Spleen (tissue), 11 donors: ENCODE measurements at regions not wholly inside any gene's neighbourhood (a gene's known extent, or its start where the extent isn't known, plus 50 kb on each side); places are given as distances from the start of the nearest gene placed in this dataset.
"Not testable (repeated sequence)": the region's sequence is repeated elsewhere in the genome, so short reads cannot be mapped to it uniquely, and the experiment has no call there.

ENCODE experiments used
- DNase-seq: peaks from one replicate; pipeline ENCODE4 v3.0.0-alpha.2; 2020
- H3K27ac ChIP-seq, 8 donors: fragments of 200-600 bp; sonication (generic) in 7 of 8; 1 replicate in 4 of 8; 2 replicates in 4 of 8; pipeline versions ENCODE4 v1.5.0 to v1.8.0; 2016 to 2021; ENCODE audit warnings: inconsistent platforms in 4 of 8, mild to moderate bottlenecking in 4 of 8, moderate library complexity in 1 of 8
- H3K27me3 ChIP-seq, 7 donors: fragments of 200-600 bp; sonication (generic) in 6 of 7; replicated peaks in 1 of 7; 1 replicate in 4 of 7; 2 replicates in 3 of 7; pipeline versions ENCODE4 v1.5.0 to v1.8.0; 2016 to 2021; ENCODE audit warnings: inconsistent platforms in 3 of 7, mild to moderate bottlenecking in 1 of 7
- H3K36me3 ChIP-seq, 6 donors: fragments of 200-600 bp; sonication (generic) in 5 of 6; 1 replicate in 4 of 6; 2 replicates in 2 of 6; pipeline versions ENCODE4 v1.5.0 to v1.8.0; 2016 to 2021; ENCODE audit warnings: inconsistent platforms in 2 of 6
- H3K4me1 ChIP-seq, 6 donors: fragments of 200-600 bp; sonication (generic) in 5 of 6; 1 replicate in 3 of 6; 2 replicates in 3 of 6; pipeline versions ENCODE4 v1.5.0 to v1.8.0; 2016 to 2021; ENCODE audit warnings: inconsistent platforms in 3 of 6
- H3K4me3 ChIP-seq, 8 donors: fragments of 200-600 bp; sonication (generic) in 7 of 8; 1 replicate in 4 of 8; 2 replicates in 4 of 8; pipeline versions ENCODE4 v1.5.0 to v1.8.0; 2016 to 2021; ENCODE audit warnings: inconsistent platforms in 4 of 8, mild to moderate bottlenecking in 4 of 8, moderate library complexity in 2 of 8
- H3K9me3 ChIP-seq, 8 donors: fragments of 200-600 bp; sonication (generic) in 7 of 8; 1 replicate in 4 of 8; 2 replicates in 4 of 8; pipeline versions ENCODE4 v1.5.0 to v1.8.0; 2016 to 2021; ENCODE audit warnings: inconsistent platforms in 4 of 8
- CTCF ChIP-seq, 11 experiments: fragments of 200-600 bp in 7 of 11; fragments of 450-650 bp in 4 of 11; sonication (generic) in 4 of 11; IDR thresholded peaks in 8 of 11; conservative IDR thresholded peaks in 3 of 11; 1 replicate in 7 of 11; 2 replicates in 4 of 11; pipeline versions ENCODE4 v1.4.0 to v1.8.0; 2016 to 2021; ENCODE audit warnings: antibody characterized with exemption in 11 of 11, inconsistent platforms in 4 of 11, mild to moderate bottlenecking in 1 of 11
- POLR2A ChIP-seq, 3 donors: fragments of 450-650 bp; IDR thresholded peaks; one replicate each; pipeline ENCODE4 v1.5.1; 2017; ENCODE audit warnings: antibody characterized with exemption in 3 of 3, mild to moderate bottlenecking in 1 of 3
- POLR2AphosphoS5 ChIP-seq, 3 donors: sonication (generic); formaldehyde crosslinking; IDR thresholded peaks; one replicate each; pipeline ENCODE4 v1.5.1; 2017; ENCODE audit warnings: antibody characterized with exemption in 3 of 3
- WGBS, 5 donors: extraction: QIAGEN DNeasy Blood & Tissue Kit in 3 of 5; methylation state at CpG; one replicate each; pipeline versions ENCODE4 v1.1.5 to v1.1.7; 2013 to 2018; 5-methylcytosine and 5-hydroxymethylcytosine counted together
- intact Hi-C: fragments of 100-400 bp; cut with DNase I; formaldehyde crosslinking; loops from one replicate; pipeline ENCODE4 v1.15.0; 2023; ENCODE audit warnings: low total_unique reads
- donor health status: healthy with polysubstance abuse.
- donor health status: DM: no; HTN: no; CAD: no; lungs with moderate emphysema.
- donor health status: DM: no; HTN: no; CAD: no.
- donor health status: Bipolar disorder and iron deficiency.
- donor health status: healthy.
- donor health status: DM: no; HTN: no; CAD: no.
- donor health status: DM: yes; HTN: yes; CAD: no.

GRCh38 chr7:29723599-29723998 lies 82.7 kb upstream of the WIPF3 start:
- H3K27me3 ChIP-seq, result no peaks in the 10 kb centered on the region
- 75 to 87% (median 87%) methylated on average over 5 of the region's 5 CpGs for whole genome bisulfite sequencing, 5 donors
- no peaks in the 10 kb centered on the region for H3K4me1 ChIP-seq
- no peak for DNase-seq
- H3K4me3 ChIP-seq, result no peak overlapping the region
- no peak for TF ChIP-seq POLR2AphosphoS5 (IDR thresholded peaks at IDR 0.05)
- TF ChIP-seq CTCF (IDR thresholded peaks at IDR 0.05 in 8 of 11, conservative IDR thresholded peaks at IDR 0.05 in 3 of 11), result no peak
- no peak for TF ChIP-seq POLR2A (IDR thresholded peaks at IDR 0.05)
- H3K9me3 ChIP-seq, result peaks cover 0 to 4% (median 0%) of the 10 kb centered on the region in 8 donors
- H3K27ac ChIP-seq, result no peak overlapping the region
- H3K36me3 ChIP-seq, result no peaks in the 10 kb centered on the region
- intact Hi-C loops, result no loop called here

- H3K9me3 ChIP-seq, H3K36me3 ChIP-seq, H3K4me3 ChIP-seq, H3K27ac ChIP-seq, H3K4me1 ChIP-seq, H3K27me3 ChIP-seq, intact Hi-C loops, DNase-seq: not testable (repeated sequence)
- WGBS, 5 donors, result 71 to 85% (median 81%) methylated on average over 4 of the region's 4 CpGs
Observed at GRCh38 chr7:29729534-29730165, 76.7 kb upstream of the WIPF3 start.

GRCh38 chr7:29734246-29734731 lies 72.0 kb upstream of the WIPF3 start:
- no peak overlapping the region for H3K27ac ChIP-seq
- no peak overlapping the region for H3K4me3 ChIP-seq
- no peak for DNase-seq
- no peaks in the 10 kb centered on the region for H3K4me1 ChIP-seq
- H3K27me3 ChIP-seq, result no peaks in the 10 kb centered on the region
- WGBS, 5 donors, result 83 to 89% (median 86%) methylated on average over 3 of the region's 3 CpGs
- no peak for TF ChIP-seq POLR2A (IDR thresholded peaks at IDR 0.05)
- no peak for TF ChIP-seq POLR2AphosphoS5 (IDR thresholded peaks at IDR 0.05)
- no peak for TF ChIP-seq CTCF (IDR thresholded peaks at IDR 0.05 in 8 of 11, conservative IDR thresholded peaks at IDR 0.05 in 3 of 11)
- no peaks in the 10 kb centered on the region for H3K9me3 ChIP-seq
- intact Hi-C loops, result no loop called here
- no peaks in the 10 kb centered on the region for H3K36me3 ChIP-seq

GRCh38 chr7:29747645-29748245 lies 58.6 kb upstream of the WIPF3 start:
- not testable (repeated sequence) for DNase-seq, H3K9me3 ChIP-seq, H3K27me3 ChIP-seq, H3K36me3 ChIP-seq, H3K4me1 ChIP-seq, H3K4me3 ChIP-seq
- intact Hi-C loops, result loop anchor here (2.0 kb wide), 1 partner anchor 99 kb away; no protein-coding TSS in a partner anchor
- WGBS, 5 donors, result 36 to 74% (median 66%) methylated on average over 4 to 5 of the region's 5 CpGs
- peak overlapping the region in 1 of 8 donors; percentile 11 for H3K27ac ChIP-seq

GRCh38 chr7:29748286-29749099 lies 57.8 kb upstream of the WIPF3 start:
- Histone ChIP-seq H3K36me3 (no peaks in the 10 kb centered on the region), H3K9me3 (no peaks in the 10 kb centered on the region), H3K27me3 (peaks cover 0 to 4% (median 0%) of the 10 kb centered on the region in 7 donors), H3K4me3 (no peak overlapping the region), H3K4me1 (peaks cover 0 to 4% (median 0%) of the 10 kb centered on the region in 6 donors), H3K27ac (peak overlapping the region in 1 of 8 donors; percentile 11)
- 30 to 37% (median 33%) methylated on average over 3 of the region's 3 CpGs for WGBS, 5 donors
- TF ChIP-seq POLR2A (IDR thresholded peaks at IDR 0.05) (no peak), CTCF (IDR thresholded peaks at IDR 0.05 in 8 of 11, conservative IDR thresholded peaks at IDR 0.05 in 3 of 11) (peak in 7 of 11 experiments; percentile 23 to 59 (median 43))
- intact Hi-C loops, result loop anchor here (2.0 kb wide), 1 partner anchor 100 kb away; no protein-coding TSS in a partner anchor
- no peak for DNase-seq
